Smooth muscle cell (in vitro differentiated cells): ENCODE measurements at regions not wholly inside any gene's neighbourhood (a gene's known extent, or its start where the extent isn't known, plus 50 kb on each side); places are given as distances from the start of the nearest gene placed in this dataset.

ENCODE experiments used
- DNase-seq: peaks from one replicate; lab custom pipeline; 2025; ENCODE audit not compliant: unreplicated experiment; lab: John Stamatoyannopoulos, UW
- H2AFZ ChIP-seq: fragments of 200-600 bp; sonication (generic); 2 replicates; pipeline ENCODE4 v1.6.0; 2016; ENCODE audit warnings: antibody characterized with exemption, low read depth, mild to moderate bottlenecking
- H3F3A ChIP-seq: fragments of 200-600 bp; sonication (generic); 2 replicates; pipeline ENCODE4 v1.6.0; 2017; ENCODE audit warnings: antibody characterized with exemption, low read depth
- H3K27ac ChIP-seq: fragments of 200-600 bp; sonication (generic); 2 replicates; pipeline ENCODE4 v1.5.1; 2016; ENCODE audit warnings: low read depth, mild to moderate bottlenecking
- H3K27me3 ChIP-seq: fragments of 200-600 bp; sonication (generic); 2 replicates; pipeline ENCODE4 v1.6.1; 2016; ENCODE audit warnings: low read depth, mild to moderate bottlenecking
- H3K36me3 ChIP-seq: fragments of 200-600 bp; sonication (generic); 2 replicates; pipeline ENCODE4 v1.5.1; 2016; ENCODE audit warnings: low read depth
- H3K4me1 ChIP-seq: fragments of 200-600 bp; sonication (generic); 2 replicates; pipeline ENCODE4 v1.5.1; 2016; ENCODE audit warnings: low read depth
- H3K4me2 ChIP-seq: fragments of 200-600 bp; sonication (generic); 2 replicates; pipeline ENCODE4 v1.6.0; 2016; ENCODE audit warnings: mild to moderate bottlenecking
- H3K4me3 ChIP-seq: fragments of 200-600 bp; sonication (generic); 2 replicates; pipeline ENCODE4 v1.5.1; 2016; ENCODE audit warnings: mild to moderate bottlenecking
- H3K79me2 ChIP-seq: fragments of 200-600 bp; sonication (generic); 2 replicates; pipeline ENCODE4 v1.6.0; 2016; ENCODE audit warnings: low read depth, mild to moderate bottlenecking
- H3K9ac ChIP-seq: fragments of 200-600 bp; sonication (generic); 2 replicates; pipeline ENCODE4 v1.6.0; 2016; ENCODE audit warnings: low read depth
- H3K9me3 ChIP-seq: fragments of 200-600 bp; sonication (generic); replicated peaks from 2 replicates; pipeline ENCODE4 v1.5.1; 2016; ENCODE audit warnings: low read depth
- H4K20me1 ChIP-seq: fragments of 200-600 bp; sonication (generic); 2 replicates; pipeline ENCODE4 v1.6.0; 2016; ENCODE audit warnings: low read depth
- CTCF ChIP-seq: fragments of 200-600 bp; sonication (generic); IDR thresholded peaks from 2 replicates; pipeline ENCODE4 v1.5.1; 2017; ENCODE audit warnings: borderline replicate concordance, mild to moderate bottlenecking, antibody characterized with exemption; ENCODE audit not compliant: insufficient read depth, poor library complexity, severe bottlenecking
- WGBS: methylation state at CpG from one replicate; pipeline ENCODE4 v1.1.7; 2016; ENCODE audit warnings: low lambda C conversion rate; 5-methylcytosine and 5-hydroxymethylcytosine counted together

GRCh38 chr6:144939921-144940320 is 654.8 kb downstream of the UTRN start:
- no peaks in the 10 kb centered on the region for H3F3A ChIP-seq
- DNase-seq = no peak
- no peak overlapping the region for H3K9ac ChIP-seq
- H3K4me2 ChIP-seq = no peak overlapping the region
- H4K20me1 ChIP-seq = no peaks in the 10 kb centered on the region
- H3K27me3 ChIP-seq = no peaks in the 10 kb centered on the region
- H3K9me3 ChIP-seq = no peaks in the 10 kb centered on the region
- H3K79me2 ChIP-seq = no peaks in the 10 kb centered on the region
- WGBS = 100% methylated on average over 1 of the region's 1 CpG
- no peaks in the 10 kb centered on the region for H3K36me3 ChIP-seq
- H3K4me3 ChIP-seq = no peak overlapping the region
- H2AFZ ChIP-seq = no peak overlapping the region
- peak overlapping the region; percentile 5 for H3K27ac ChIP-seq
- no peaks in the 10 kb centered on the region for H3K4me1 ChIP-seq
- no peak for TF ChIP-seq CTCF

- no peak for TF ChIP-seq CTCF
- no peak overlapping the region for H3K4me2 ChIP-seq
- no peaks in the 10 kb centered on the region for H3K36me3 ChIP-seq
- H3K79me2 ChIP-seq = no peaks in the 10 kb centered on the region
- WGBS = 98% methylated on average over 4 of the region's 4 CpGs
- DNase-seq = no peak
- no peaks in the 10 kb centered on the region for H4K20me1 ChIP-seq
- no peaks in the 10 kb centered on the region for H3K27me3 ChIP-seq
- no peak overlapping the region for H3K27ac ChIP-seq
- no peak overlapping the region for H3K4me3 ChIP-seq
- H3F3A ChIP-seq = no peaks in the 10 kb centered on the region
- no peak overlapping the region for H3K9ac ChIP-seq
- H3K4me1 ChIP-seq = no peaks in the 10 kb centered on the region
- no peak overlapping the region for H2AFZ ChIP-seq
- H3K9me3 ChIP-seq = no peaks in the 10 kb centered on the region
Observed at GRCh38 chr6:144944106-144944505, 659.0 kb downstream of the UTRN start.

- Histone ChIP-seq H3K4me1 (no peaks in the 10 kb centered on the region), H3K27me3 (no peaks in the 10 kb centered on the region), H3K9ac (no peak overlapping the region), H2AFZ (no peak overlapping the region), H4K20me1 (no peaks in the 10 kb centered on the region), H3K4me3 (no peak overlapping the region), H3K4me2 (no peak overlapping the region), H3F3A (no peaks in the 10 kb centered on the region), H3K27ac (no peak overlapping the region), H3K79me2 (no peaks in the 10 kb centered on the region), H3K36me3 (no peaks in the 10 kb centered on the region), H3K9me3 (no peaks in the 10 kb centered on the region)
- WGBS = 80% methylated on average over 4 of the region's 4 CpGs
- no peak for DNase-seq
- no peak for TF ChIP-seq CTCF
Observed at GRCh38 chr6:144947398-144947976, 662.4 kb downstream of the UTRN start.

GRCh38 chr6:144951730-144952437 is 666.7 kb downstream of the UTRN start:
- Histone ChIP-seq H3K79me2 (no peaks in the 10 kb centered on the region), H3K36me3 (no peaks in the 10 kb centered on the region), H3K4me2 (no peak overlapping the region), H4K20me1 (no peaks in the 10 kb centered on the region), H3K4me1 (no peaks in the 10 kb centered on the region), H3K27me3 (no peaks in the 10 kb centered on the region), H3K9ac (no peak overlapping the region), H3F3A (peaks cover 4% of the 10 kb centered on the region), H3K27ac (no peak overlapping the region), H3K9me3 (no peaks in the 10 kb centered on the region), H3K4me3 (no peak overlapping the region), H2AFZ (no peak overlapping the region)
- WGBS = 62% methylated on average over 3 of the region's 3 CpGs
- no peak for TF ChIP-seq CTCF
- no peak for DNase-seq
